Loucy (cell line): ENCODE measurements at regions not wholly inside any gene's neighbourhood (a gene's known extent, or its start where the extent isn't known, plus 50 kb on each side); places are given as distances from the start of the nearest gene placed in this dataset.

Experiments
- H2AFZ ChIP-seq: fragments of 200-600 bp; sonication (generic); 2 replicates; pipeline ENCODE4 v1.6.0; 2016; ENCODE audit warnings: antibody characterized with exemption, mild to moderate bottlenecking, low read length, moderate library complexity
- H3F3A ChIP-seq: fragments of 200-600 bp; 2 replicates; pipeline ENCODE4 v1.6.0; 2016; ENCODE audit warnings: antibody characterized with exemption, low read depth, mild to moderate bottlenecking
- H3K27me3 ChIP-seq: fragments of 200-600 bp; sonication (generic); 2 replicates; pipeline ENCODE4 v1.6.1; 2014; ENCODE audit warnings: low read length, mild to moderate bottlenecking; ENCODE audit not compliant: insufficient read depth, poor library complexity, severe bottlenecking
- H3K36me3 ChIP-seq: fragments of 200-600 bp; sonication (generic); 2 replicates; pipeline ENCODE4 v1.6.1; 2016; ENCODE audit warnings: low read length; ENCODE audit not compliant: insufficient read depth
- H3K4me1 ChIP-seq: fragments of 200-600 bp; sonication (generic); 2 replicates; pipeline ENCODE4 v1.5.1; 2014; ENCODE audit warnings: low read length, mild to moderate bottlenecking; ENCODE audit not compliant: insufficient read depth, poor library complexity, severe bottlenecking
- H3K4me2 ChIP-seq: fragments of 200-600 bp; sonication (generic); 2 replicates; pipeline ENCODE4 v1.6.0; 2014; ENCODE audit warnings: antibody characterized with exemption, low read length, low read depth, mild to moderate bottlenecking; ENCODE audit not compliant: poor library complexity, severe bottlenecking
- H3K4me3 ChIP-seq: fragments of 200-600 bp; sonication (generic); 2 replicates; pipeline ENCODE4 v1.5.1; 2014; ENCODE audit warnings: low read length, mild to moderate bottlenecking, mixed read lengths; ENCODE audit not compliant: poor library complexity, severe bottlenecking
- H3K79me2 ChIP-seq: fragments of 200-600 bp; sonication (generic); 2 replicates; pipeline ENCODE4 v1.6.1; 2014; ENCODE audit warnings: low read length; ENCODE audit not compliant: insufficient read depth
- H3K9ac ChIP-seq: fragments of 200-600 bp; sonication (generic); 2 replicates; pipeline ENCODE4 v1.6.0; 2014; ENCODE audit warnings: mild to moderate bottlenecking, low read depth, low read length, moderate library complexity; ENCODE audit not compliant: poor library complexity, severe bottlenecking
- H3K9me2 ChIP-seq: fragments of 200-600 bp; sonication (generic); replicated peaks from 2 replicates; pipeline ENCODE4 v1.6.1; 2016; ENCODE audit warnings: low read depth, low read length, mixed read lengths
- H3K9me3 ChIP-seq: fragments of 200-600 bp; sonication (generic); 2 replicates; pipeline ENCODE4 v1.6.1; 2014; ENCODE audit warnings: mild to moderate bottlenecking, antibody characterized with exemption, low read length, low read depth; ENCODE audit not compliant: insufficient read depth
- H4K20me1 ChIP-seq: fragments of 200-600 bp; sonication (generic); 2 replicates; pipeline ENCODE4 v1.6.0; 2014; ENCODE audit warnings: antibody characterized with exemption, low read length, mild to moderate bottlenecking; ENCODE audit not compliant: insufficient read depth, poor library complexity, severe bottlenecking
- CTCF ChIP-seq: fragments of 200-600 bp; sonication (generic); conservative IDR thresholded peaks from 2 replicates; pipeline ENCODE4 v1.5.1; 2014; ENCODE audit warnings: mild to moderate bottlenecking, antibody characterized with exemption, low read length
- EZH2phosphoT487 ChIP-seq: fragments of 200-600 bp; IDR thresholded peaks from 2 replicates; pipeline ENCODE4 v1.6.1; 2018; ENCODE audit warnings: antibody characterized with exemption, mild to moderate bottlenecking, moderate library complexity, borderline replicate concordance

DNA sequence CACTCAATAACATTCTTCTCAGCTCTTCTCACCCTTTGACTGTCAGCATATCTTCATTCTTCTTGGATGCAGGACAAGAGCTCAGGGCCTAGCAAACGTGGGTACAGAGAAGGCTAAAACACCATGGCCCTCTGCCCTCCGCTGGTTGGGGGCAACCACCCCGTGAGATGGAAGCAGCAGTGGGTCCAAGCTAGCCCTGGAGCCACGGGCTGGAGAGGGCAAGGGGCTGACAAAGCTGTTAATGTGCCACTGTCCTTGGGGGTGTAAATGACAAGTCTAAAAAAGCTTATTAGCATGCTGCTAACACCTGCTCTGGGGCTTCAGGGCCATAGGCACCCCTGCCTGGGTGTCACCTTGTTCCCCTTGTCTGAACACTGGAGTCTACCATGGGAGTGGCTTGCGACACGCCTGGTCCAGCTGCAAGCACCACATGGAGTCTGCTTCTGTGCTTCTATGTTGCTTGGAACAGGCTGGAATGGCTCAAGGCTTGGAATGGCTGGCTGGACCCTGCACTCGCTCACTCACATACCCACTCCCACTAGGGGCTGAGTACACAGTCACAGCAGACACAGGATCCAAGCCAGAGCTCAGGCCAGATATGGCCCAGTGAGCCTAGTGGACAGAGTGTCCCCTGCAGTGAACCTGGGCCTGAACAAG, 246.0 kb downstream of the PCDH10 start:
- Histone ChIP-seq H3F3A (no peaks in the 10 kb centered on the region), H3K9me2 (no peaks in the 10 kb centered on the region), H3K4me3 (no peak overlapping the region), H3K79me2 (no peaks in the 10 kb centered on the region), H3K36me3 (no peaks in the 10 kb centered on the region), H3K4me1 (no peaks in the 10 kb centered on the region), H3K9me3 (no peaks in the 10 kb centered on the region), H3K27me3 (no peaks in the 10 kb centered on the region), H3K4me2 (no peak overlapping the region), H2AFZ (no peak overlapping the region), H4K20me1 (no peaks in the 10 kb centered on the region), H3K9ac (no peak overlapping the region)
- no peak for TF ChIP-seq CTCF
- TF ChIP-seq EZH2phosphoT487 = no peak

DNA sequence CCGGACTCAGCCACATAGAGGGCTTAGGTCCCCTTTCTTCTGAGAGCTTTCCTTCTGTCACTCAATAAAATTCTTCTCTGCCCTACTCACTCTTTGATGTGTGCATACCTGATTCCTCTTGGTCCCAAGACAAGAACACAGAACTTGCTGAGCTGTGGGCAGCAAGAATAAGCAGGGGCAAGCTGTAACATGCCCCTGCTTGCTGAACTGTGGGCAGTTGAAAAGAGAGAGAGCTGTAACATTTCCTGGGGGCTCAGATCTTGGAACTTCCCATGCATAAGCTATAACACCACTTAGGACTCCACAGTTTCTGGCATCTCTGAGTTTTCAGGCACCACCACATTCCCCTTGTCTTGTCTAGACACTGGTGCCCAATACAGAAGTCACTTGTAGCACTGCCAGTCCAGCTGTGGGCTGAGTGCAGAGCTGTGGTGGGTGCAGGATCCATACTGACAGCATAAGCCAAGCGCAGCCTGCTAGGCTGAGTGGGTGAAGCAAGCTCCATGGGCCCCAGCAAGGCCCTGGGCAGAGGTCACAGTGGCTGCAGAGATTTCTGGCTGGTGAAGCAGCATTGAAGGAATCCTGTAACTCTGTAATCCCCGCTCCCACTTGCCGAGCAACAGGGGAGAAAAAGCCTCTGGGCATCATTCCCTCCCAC, 241.2 kb downstream of the PCDH10 start:
- Histone ChIP-seq H4K20me1 (no peaks in the 10 kb centered on the region), H3K9me2 (no peaks in the 10 kb centered on the region; the same call in 1 of the 2 replicates), H3K27me3 (no peaks in the 10 kb centered on the region), H3K9me3 (0 out of 2 replicates have a peak, but pooled peaks cover 7% of the 10 kb centered on the region), H3K9ac (no peak overlapping the region), H3K4me2 (no peak overlapping the region), H2AFZ (no peak overlapping the region), H3K79me2 (no peaks in the 10 kb centered on the region), H3K4me1 (no peaks in the 10 kb centered on the region), H3K4me3 (no peak overlapping the region), H3K36me3 (no peaks in the 10 kb centered on the region), H3F3A (no peaks in the 10 kb centered on the region)
- no peak for TF ChIP-seq EZH2phosphoT487
- TF ChIP-seq CTCF = no peak

- Histone ChIP-seq H3K27me3 (no peaks in the 10 kb centered on the region), H2AFZ (no peak overlapping the region), H4K20me1 (no peaks in the 10 kb centered on the region), H3K36me3 (no peaks in the 10 kb centered on the region), H3K9ac (no peak overlapping the region), H3K9me3 (0 out of 2 replicates have a peak, but pooled peaks cover 7% of the 10 kb centered on the region), H3K79me2 (no peaks in the 10 kb centered on the region), H3K9me2 (no peaks in the 10 kb centered on the region; the same call in 1 of the 2 replicates), H3K4me2 (no peak overlapping the region), H3K4me1 (no peaks in the 10 kb centered on the region), H3K4me3 (no peak overlapping the region), H3F3A (no peaks in the 10 kb centered on the region)
- TF ChIP-seq EZH2phosphoT487 (no peak), CTCF (no peak)
These were observed 239.9 kb downstream of the PCDH10 start for GRCh38 chr4:133389029-133389428.
